Suppressor macrophage treated with lipopolysaccharide for 1 hour (primary cell): ENCODE measurements at regions not wholly inside any gene's neighbourhood (a gene's known extent, or its start where the extent isn't known, plus 50 kb on each side); places are given as distances from the start of the nearest gene placed in this dataset.

Experiments
- DNase-seq, 3 donors: peaks; one replicate each; pipeline ENCODE4 v3.0.0-alpha.2; 2020 to 2022

DNA sequence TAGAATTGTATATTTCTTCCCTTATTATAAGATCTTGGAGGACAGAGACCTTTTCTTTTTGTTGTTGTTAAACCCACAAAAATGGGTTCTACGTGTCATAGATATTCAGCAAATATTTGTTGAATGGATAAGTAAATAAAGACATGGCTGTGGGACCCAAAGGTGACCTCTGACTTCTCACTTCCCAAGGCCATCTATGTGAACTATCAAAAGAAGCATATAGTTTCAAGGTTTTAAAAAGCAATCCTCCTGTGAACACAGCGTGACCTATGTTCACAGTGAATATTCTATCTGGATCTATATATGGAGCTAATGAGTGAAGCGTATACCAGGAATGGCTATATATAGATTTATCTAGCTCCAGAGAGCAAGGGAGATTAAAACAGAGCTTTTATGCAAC is 312.8 kb upstream of the C11orf87 start:
- DNase-seq, result no peak

DNA sequence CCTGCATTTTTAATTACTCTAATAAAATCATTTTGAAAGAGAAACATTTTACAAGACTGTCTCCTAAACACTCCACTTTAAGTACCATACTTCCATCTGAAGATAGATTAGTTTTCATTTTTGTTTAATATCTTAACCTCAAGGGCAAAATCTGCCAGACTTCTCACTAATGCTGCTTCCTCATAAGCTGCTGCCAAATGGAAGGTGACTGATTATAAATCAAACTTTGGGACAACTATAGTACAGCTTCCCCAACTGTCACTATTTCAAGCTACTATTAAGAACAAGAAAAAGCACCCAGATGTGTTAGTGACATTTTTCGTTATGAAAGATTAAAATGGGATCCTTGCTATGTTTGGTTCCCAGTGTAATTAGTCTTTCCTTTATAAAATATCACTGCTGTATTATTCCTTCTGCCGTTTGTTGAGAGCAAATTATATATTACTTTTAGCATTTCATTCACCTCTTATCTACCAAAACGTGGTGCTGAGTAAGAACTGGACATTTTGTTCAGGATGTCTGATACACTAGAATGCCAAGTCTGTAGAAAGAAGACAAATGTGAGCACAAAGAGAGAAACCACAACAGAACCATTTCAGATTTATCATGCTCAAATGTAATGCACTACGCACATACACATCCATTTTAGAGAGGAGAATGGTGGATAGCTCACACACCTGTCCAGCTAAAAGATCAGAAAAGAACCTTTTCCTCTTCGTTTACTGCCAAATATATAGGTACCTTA is 312.2 kb upstream of the C11orf87 start:
- DNase-seq, result no peak

DNA sequence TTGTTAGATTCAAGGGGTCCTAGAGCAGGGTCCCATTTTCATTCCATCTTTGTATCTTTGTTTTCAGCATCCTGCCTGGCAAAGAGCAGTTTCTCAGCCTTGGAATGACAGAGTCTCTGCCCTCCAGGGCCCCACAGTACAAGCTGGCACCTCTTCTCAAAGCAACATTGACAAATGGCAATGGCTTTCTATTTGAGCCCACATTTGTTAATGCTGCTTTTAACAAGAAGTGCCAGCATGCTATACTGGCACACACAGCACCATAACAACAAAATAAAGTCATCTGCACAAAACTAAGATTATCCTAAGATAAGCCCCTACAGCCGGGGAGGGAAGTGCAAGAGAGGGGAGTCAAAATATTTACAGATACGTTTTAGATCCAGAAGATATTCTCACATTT is 309.7 kb upstream of the C11orf87 start:
- DNase-seq, result no peak

DNA sequence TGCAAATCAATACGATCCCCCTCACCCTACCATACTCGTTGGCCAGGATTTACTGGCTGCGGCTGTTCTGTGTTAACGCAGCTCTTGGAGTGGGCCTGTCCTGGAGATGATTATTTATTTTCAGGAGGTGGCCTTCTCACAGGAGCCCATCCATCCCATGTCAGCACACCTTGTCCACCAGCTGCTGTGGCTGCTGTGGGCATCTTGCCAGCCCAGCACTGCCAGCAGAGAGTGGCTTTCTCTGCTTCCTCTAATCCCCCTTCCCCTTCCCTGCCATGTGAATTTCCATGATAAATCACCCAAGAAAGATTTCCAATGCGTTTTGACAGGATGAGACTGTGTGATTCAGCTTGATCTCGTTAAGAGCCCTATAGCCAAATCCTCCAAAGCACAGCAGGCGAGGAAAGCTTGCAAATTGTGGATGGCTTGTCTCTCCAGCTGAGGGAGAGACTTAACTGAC is 309.1 kb upstream of the C11orf87 start:
- DNase-seq, result no peak

DNA sequence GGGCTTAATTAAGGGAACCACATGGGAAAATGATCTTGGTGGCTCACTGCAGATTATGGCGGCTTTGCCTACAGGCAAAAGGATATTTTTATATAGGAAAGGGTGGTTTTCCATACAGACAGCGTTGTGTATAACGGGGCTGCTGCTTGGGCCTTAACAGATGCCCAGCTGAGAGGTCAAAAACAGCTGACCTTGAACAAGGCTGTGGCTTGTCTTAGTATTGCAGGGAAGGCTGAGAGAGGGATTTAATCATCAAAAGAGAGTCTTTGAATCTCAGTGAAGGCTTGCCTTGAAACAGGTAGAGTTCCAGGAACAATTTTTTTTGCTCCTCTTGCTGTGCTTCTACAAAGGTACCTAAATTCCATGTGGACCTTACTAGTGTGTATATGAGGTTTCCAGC is 301.6 kb upstream of the C11orf87 start:
- no peak for DNase-seq

DNA sequence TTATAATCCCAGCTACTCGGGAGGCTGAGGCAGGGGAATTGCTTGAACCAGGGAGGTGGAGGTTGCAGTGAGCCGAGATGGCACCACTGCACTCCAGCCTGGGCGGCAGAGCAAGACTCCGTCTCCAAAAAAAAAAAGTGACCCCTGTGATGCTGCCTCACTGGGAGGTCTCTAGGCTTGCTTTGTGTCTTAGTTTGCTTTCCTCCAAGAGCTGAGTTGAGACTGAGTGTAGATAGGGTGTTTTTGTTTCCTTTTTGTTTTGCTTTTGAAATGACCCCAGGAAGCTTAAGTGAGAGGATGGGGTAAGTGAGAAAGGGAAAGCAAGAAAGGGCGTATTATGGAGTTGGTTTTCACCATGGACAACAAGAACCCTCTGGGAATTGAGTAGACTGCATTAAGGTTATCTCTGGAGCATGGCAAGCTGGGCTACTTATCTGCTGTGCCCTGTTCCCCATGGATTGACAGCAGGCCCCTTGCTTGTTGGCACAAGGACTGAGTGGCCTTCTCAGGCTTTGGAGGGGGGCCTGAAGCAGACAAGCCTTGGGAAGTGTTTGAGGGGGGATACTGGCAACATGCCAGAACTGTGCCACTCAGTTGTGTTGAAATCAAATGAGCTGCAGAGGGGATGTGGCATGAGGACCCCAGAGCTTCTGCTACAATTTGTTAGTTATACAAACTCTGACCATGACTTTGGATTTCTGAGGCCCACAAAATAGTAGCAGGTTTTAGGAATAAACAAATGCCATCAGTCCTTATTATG is 300.6 kb upstream of the C11orf87 start:
- DNase-seq, result no peak

DNA sequence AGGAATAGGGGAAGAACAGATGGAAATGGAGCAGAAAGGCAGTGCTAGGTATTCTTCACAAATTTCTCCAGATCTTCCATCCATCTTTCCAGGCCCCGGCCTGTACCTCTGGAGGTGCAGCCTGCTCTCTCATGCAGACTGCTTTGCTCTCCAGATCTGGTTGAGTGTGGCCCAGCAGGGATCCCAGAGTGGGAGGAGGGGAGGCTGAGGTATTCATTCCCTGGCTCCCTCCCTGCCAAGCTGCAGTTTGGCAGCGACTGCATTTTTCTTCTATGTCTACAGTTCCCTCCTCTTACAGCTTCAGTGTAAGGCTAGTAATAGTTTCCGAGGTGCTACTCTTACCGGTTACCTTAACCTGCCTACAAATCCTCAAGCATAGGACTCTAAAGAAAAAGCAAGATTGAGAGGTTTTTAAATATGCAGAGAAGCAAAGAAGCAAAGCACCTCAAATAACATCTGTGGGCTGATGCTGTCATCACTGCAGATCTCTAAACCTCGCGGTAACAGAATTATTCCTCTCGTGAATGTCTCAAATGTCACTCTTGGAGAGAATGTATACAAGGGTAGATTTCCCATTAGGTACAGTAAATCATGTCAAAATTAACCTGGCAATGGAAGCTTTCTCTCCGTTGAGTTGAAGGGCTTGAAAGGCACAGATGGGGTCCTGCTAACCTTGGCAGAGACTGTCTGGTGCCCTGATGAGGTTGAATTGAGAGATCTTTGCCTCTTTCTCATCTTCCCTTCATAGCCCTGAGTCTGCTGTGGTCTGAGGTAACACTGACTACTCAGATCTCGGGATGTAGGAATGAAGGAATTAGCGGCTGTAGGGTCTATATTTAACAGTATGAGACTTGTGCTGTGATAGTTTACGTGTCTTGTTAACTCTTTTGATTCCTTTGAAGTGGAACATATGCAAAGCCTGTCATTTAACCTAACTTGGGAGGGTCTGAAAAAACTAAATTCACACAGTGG is 297.9 kb upstream of the C11orf87 start:
- DNase-seq, result no peak

DNA sequence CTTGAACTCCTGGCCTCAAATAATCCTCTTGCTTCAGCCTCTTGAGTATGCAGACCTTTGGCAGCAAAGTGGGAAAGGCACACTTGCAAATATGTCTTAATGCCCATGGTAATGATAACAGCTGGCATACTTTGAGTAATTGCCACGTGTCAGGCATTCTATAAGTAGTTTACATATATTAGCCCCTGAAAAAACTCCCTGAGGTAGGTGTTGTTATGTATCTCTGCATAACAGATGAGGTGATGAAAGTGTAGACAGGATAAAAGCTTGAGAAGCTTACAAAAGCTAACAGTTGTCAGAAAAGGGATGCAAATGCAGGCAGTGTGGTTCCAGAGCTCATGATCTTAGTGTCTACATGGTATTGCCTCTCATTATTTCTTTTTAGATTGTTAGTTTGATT is 291.1 kb upstream of the C11orf87 start:
- DNase-seq, result no peak

DNA sequence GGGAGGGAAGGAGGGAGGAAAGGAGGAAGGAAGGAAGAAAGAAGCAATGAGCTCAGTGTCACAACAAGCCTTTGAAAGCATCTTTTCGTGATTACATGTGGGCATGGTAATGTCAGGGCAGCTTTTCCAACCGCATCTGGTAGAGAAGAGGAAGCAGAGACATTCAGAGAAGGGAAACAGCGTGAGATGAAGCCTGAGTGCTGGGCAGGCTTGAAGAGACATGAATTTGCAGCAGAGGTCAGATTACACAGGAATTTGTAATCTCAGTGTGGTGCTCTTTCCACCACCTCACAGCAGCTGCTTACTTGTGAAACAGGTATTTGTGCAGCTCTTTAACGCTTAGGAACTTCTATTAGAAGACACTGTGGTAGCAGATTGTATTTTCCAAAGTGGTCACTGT is 289.5 kb upstream of the C11orf87 start:
- no peak for DNase-seq

DNA sequence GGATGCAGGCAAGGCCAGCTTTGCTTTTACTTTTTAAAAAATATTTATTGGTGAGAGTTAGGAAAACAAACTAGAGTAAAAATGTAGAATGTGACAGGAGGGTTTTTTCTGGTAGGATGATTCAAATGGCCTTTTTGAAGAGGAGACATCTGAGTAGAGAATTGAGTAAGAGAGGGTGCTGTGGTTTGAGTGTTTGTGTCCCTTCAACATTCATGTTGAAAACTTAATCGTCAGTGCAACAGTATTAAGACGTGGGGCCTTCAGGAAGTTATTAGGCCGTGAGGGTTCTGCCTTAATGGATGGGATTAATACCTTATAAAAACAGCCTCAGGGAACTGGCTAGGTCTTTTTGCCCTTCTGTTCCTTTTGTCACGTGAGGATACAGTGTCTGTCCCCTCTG is 288.8 kb upstream of the C11orf87 start:
- no peak for DNase-seq

DNA sequence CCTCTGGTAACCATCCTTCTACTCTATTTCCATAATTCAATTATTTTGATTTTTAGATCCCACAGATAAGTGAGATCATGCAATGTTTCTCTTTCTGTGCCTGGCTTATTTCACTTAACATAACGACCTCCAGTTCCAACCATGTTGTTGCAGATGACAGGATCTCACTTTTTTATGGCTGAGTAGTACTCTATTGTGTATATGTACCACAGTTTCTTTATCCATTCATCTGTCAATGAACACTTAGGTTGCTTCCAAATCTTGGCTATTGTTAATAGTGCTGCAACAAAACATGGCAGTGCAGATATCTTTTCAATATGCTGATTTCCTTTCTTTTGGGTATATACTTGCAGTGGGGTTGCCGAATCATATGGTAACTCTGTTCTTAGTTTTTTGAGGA is 286.4 kb upstream of the C11orf87 start:
- DNase-seq, result no peak

DNA sequence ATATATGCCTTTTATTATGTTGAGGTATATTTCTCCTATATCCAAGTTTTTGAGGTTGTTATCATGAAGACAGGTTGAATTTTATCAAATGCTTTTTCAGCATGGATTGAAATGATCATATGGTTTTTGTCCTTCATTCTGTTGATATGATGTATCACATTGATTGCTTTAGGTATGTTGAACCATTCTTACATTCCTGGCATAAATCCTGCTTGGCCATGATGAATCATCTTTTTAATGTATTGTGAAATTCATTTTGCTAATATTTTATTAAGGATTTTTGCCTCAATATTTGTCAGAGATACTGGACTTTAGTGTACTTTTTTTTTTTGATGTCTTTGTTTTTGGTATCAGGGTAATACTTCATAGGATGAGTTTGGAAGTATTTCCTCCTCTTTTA is 283.8 kb upstream of the C11orf87 start:
- DNase-seq, result no peak

DNA sequence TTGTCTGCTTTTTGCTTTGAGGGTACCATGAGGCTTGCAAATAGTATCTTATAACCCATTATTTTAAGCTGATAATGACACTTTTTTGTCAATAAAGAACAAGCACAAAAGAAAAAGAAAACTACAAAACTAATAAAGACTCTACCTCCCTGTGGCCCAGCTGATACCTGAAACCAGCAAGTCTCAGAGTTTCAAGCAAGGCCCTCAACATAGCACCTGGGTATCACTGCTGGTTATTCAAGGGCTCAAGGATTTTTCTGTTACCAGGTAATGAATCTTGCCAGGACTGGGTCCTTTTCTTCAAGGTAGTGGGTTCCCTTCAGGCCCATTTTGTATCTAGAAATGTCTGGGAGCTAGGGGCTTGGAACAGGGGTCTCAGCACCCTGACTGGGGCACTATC is 281.6 kb upstream of the C11orf87 start:
- DNase-seq, result no peak

DNA sequence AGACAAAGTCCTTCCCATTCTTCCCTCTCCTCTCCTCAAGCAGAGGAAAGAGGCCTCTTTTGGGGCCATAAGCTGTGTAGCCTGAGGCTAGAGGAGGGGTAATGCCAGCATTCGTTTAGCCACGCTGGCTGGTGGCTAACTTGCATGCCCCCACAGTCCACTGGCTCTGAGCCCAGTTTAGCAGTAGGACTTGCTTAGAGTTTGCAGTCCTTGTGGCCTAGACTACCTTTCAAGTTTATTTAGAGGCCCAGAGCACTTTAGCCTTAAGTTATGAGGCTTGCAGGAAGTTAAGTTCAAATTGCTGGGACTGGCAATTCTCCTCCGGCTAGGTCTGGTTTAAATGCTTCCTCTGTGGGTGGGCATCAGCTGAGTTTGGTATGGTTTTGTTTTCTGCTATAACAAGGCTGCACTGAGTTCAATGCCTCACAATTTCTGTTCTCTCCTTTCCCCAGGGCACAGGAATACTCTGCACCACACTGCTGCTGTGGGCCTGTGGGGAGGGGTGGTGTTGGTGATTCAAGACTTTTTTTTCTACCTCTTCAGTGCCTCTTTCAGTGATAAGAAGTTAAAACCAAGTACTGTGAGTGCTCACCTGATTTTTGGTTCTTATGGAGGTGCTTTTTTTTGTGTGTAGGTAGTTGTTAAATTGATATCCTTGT is 281.0 kb upstream of the C11orf87 start:
- DNase-seq, result no peak

DNA sequence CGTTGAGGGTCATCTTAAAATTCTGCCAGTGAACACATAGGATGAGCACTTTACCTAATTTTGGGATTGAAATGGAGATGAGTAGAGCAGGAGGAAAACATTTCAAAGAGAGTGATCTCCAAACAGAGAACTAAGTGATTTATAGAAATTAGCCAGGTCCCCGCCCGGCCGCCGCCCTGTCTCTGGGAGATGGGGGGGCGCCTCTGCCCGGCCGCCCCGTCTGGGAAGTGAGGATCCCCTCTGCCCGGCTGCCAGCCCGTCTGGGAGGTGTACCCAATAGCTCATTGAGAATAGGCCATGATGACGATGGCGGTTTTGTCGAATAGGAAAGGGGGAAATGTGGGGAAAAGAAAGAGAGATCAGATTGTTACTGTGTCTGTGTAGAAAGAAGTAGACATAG is 276.7 kb upstream of the C11orf87 start:
- DNase-seq, result no peak

DNA sequence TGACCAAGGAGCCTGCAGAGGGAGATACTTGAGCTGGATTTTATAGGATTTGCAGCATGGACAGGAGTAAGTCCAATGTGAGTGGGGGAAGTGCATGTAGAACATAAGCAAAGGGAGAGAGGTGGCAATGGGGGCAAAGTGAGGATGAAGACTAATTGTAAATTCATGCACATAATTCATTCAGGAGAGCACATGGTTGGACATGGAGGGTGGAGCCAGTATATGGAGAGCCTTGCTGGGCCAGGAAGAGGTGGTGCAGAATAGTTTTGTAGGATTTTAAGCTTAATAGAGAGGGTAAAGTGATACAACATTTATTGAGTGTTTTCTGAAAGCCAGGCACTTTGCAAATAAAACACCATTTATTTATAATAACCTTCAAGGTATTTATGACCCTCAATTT is 274.3 kb upstream of the C11orf87 start:
- no peak for DNase-seq

DNA sequence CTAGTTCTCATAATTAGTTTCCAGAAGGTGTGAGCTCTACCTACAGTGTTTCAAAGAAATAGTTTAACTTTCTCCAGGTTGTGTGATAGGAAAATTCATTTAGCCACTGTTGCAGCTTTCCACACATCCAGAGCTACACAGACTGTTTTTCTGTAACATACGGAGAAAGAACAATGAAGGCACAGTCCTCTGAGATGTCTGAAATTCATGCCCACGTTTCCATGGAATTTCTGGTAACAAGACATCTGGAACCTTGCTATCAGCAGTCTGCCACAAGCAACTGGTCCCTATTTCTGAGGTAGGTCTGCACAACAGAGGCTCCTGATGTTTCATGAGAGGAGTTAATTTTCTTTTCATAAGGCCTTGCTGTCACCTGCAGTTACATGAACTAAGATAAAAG is 273.3 kb upstream of the C11orf87 start:
- no peak for DNase-seq

DNA sequence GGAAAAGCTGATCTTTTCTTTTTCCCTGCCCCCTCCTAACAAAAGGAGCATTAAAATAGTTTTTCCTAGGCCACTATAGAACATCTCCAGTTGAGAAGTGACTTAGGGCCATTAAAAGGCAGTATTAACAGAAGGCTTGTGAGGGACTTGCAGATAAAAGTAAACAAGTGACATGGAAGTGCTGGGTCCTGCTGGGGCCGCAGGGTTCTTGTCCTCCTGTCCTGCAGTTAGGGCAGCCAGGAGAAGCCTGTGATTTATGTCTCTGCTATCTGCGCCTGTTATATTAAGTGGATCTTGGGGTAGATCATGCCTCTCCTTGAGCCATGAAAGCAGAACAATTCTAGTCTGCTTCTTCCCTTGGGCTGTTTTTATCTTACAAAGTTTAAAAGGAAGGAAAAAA is 271.4 kb upstream of the C11orf87 start:
- DNase-seq, result no peak

DNA sequence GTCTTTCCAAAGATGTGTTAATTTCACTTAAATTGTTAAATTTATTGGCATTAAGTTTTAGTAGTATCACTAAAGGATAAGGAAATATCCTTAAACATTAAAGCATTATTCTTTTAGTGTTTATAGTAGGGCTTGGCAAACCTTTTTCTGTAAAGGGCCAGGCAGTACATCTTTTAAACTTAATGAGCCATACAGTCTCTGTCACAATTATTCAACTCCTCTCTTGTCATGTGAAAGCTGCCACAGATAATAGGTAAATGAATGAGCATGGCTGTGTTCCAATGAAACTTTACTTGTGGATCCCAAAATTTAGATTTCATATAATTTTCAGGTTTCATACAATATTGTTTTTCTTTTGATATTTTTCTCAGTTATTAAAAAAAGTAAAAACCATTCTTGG is 268.2 kb upstream of the C11orf87 start:
- no peak for DNase-seq

DNA sequence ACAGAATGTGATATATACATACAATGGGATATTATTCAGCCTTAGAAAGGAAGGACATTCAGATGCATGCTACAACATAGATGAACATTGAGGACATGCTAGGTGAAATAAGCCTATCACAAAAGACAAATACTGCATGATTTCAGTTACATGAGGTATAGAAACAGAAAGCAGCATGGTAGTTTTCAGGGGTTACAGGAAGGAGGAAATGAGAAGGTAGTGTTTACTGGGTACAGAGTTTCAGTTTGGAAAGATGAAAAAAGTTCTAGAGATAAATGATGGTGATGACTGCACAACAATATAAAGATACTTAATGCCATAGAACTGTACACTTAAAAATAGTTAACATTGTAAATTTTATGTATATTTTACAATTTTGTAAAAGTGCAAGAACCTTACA is 266.7 kb upstream of the C11orf87 start:
- no peak for DNase-seq

DNA sequence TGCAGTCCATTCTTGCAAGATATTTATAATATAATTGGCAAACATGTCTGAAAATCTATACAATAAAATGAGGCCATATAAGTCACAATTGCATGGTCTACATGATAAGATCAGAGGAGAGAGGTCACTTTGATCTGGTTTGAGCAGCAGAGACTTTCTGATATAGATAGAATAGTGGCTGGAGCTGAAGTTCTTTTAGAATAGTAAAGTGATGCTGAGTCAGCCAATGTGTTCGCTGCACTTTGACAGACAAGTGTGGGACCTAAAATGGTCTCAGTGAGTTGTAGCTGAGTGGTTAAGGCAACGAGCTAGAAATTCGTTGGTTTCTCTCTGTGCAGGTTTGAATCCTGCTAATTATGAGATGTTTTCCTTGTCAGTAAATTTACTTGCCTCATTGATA is 257.0 kb upstream of the C11orf87 start:
- no peak for DNase-seq

DNA sequence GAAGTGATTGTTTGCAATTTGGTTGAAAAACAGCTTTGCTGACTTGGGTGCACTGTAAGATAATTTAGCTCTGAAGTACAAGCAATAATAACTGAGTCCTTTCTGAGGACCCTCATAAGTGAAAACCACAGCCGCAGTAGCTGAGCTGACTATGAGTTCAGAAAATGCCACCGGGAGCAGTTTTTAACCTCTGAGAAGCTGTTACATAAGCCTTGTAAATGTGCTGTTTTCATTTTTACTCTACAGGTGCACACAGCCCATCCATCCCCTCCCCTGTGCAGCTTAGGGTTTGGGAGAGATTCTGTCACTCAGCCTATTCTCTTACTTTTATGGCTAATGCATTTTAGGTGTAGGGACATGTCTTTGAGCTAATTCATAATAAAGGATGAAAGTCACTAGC is 255.5 kb upstream of the C11orf87 start:
- no peak for DNase-seq

DNA sequence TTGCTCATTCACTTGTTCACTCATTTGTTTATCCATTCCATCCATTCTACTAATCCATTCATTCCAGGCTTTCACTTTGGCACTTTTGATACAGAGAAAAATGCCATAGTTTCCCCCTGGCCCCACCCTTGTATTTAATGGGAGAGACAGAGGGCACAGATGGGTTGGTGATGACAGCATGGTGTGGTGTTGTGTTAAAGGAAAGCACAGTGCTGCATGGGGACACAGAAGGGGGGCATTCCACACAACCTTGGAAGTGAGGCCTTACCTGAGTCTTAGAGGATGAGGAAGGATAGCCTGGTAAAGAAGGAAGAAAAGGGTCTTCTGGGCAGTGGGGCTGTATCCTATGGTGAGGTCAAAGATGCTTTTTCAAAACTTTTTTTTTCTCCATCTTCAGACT is 248.5 kb upstream of the C11orf87 start:
- no peak for DNase-seq
